H9 (cell line): ENCODE measurements at regions not wholly inside any gene's neighbourhood (a gene's known extent, or its start where the extent isn't known, plus 50 kb on each side); places are given as distances from the start of the nearest gene placed in this dataset.

Source experiments
- DNase-seq: peaks from one replicate; pipeline ENCODE4 v3.0.0-alpha.2; 2017
- H2AFZ ChIP-seq: one replicate; pipeline ENCODE4 v1.6.1; 2013; ENCODE audit warnings: mild to moderate bottlenecking, low read length, control low read depth, moderate library complexity
- H2AK5ac ChIP-seq: 2 replicates; pipeline ENCODE4 v1.6.1; 2013; ENCODE audit warnings: low read length, control low read depth, mixed read lengths; ENCODE audit not compliant: insufficient read length
- H2BK120ac ChIP-seq: one replicate; pipeline ENCODE4 v1.6.1; 2013; ENCODE audit warnings: low read depth, mild to moderate bottlenecking, low read length, control low read depth, inconsistent platforms; ENCODE audit not compliant: poor library complexity, severe bottlenecking
- H2BK12ac ChIP-seq: 2 replicates; pipeline ENCODE4 v1.6.1; 2013; ENCODE audit warnings: low read length, control low read depth, mixed read lengths, low read depth; ENCODE audit not compliant: insufficient read length
- H2BK15ac ChIP-seq: 2 replicates; pipeline ENCODE4 v1.6.1; 2013; ENCODE audit warnings: low read depth, low read length, control low read depth
- H2BK20ac ChIP-seq: one replicate; pipeline ENCODE4 v1.6.1; 2013; ENCODE audit warnings: low read depth, mild to moderate bottlenecking, low read length, control low read depth, inconsistent platforms; ENCODE audit not compliant: poor library complexity, severe bottlenecking
- H2BK5ac ChIP-seq: 2 replicates; pipeline ENCODE4 v1.6.1; 2013; ENCODE audit warnings: low read length, control low read depth, mixed read lengths; ENCODE audit not compliant: insufficient read length
- H3K14ac ChIP-seq: 2 replicates; pipeline ENCODE4 v1.6.1; 2013; ENCODE audit warnings: low read length, control low read depth; ENCODE audit not compliant: insufficient read depth
- H3K18ac ChIP-seq: 2 replicates; pipeline ENCODE4 v1.6.1; 2013; ENCODE audit warnings: low read depth, mild to moderate bottlenecking, mixed read lengths, low read length, control low read depth; ENCODE audit not compliant: insufficient read length
- H3K23ac ChIP-seq: 2 replicates; pipeline ENCODE4 v1.6.1; 2013; ENCODE audit warnings: low read length, control low read depth, mixed read lengths, low read depth; ENCODE audit not compliant: insufficient read length
- H3K23me2 ChIP-seq: 2 replicates; pipeline ENCODE4 v1.6.1; 2013; ENCODE audit warnings: low read depth, mild to moderate bottlenecking, mixed read lengths, low read length, control low read depth; ENCODE audit not compliant: insufficient read length, poor library complexity, severe bottlenecking
- H3K27ac ChIP-seq: 2 replicates; pipeline ENCODE4 v1.5.1; 2013; ENCODE audit warnings: low read length, control low read depth, mixed read lengths, low read depth; ENCODE audit not compliant: insufficient read length
- H3K27me3 ChIP-seq: 2 replicates; pipeline ENCODE4 v1.6.1; 2013; ENCODE audit warnings: low read length, control low read depth, inconsistent platforms; ENCODE audit not compliant: insufficient read depth
- H3K4ac ChIP-seq: 2 replicates; pipeline ENCODE4 v1.6.1; 2013; ENCODE audit warnings: low read depth, mild to moderate bottlenecking, control low read depth, inconsistent platforms, low read length, moderate library complexity
- H3K4me1 ChIP-seq: 2 replicates; pipeline ENCODE4 v1.6.1; 2013; ENCODE audit warnings: low read length, control low read depth, inconsistent platforms; ENCODE audit not compliant: insufficient read depth
- H3K4me2 ChIP-seq: 2 replicates; pipeline ENCODE4 v1.6.1; 2013; ENCODE audit warnings: low read length, control low read depth, mixed read lengths; ENCODE audit not compliant: insufficient read length, insufficient read depth
- H3K56ac ChIP-seq: 2 replicates; pipeline ENCODE4 v1.6.1; 2013; ENCODE audit warnings: low read depth, mild to moderate bottlenecking, mixed read lengths, low read length, control low read depth; ENCODE audit not compliant: insufficient read length
- H3K79me1 ChIP-seq: 2 replicates; pipeline ENCODE4 v1.6.1; 2013; ENCODE audit warnings: low read depth, mild to moderate bottlenecking, moderate library complexity, low read length, control low read depth, inconsistent platforms; ENCODE audit not compliant: insufficient read depth, poor library complexity, severe bottlenecking
- H3K79me2 ChIP-seq: 2 replicates; pipeline ENCODE4 v1.6.1; 2013; ENCODE audit warnings: low read length, control low read depth, inconsistent platforms; ENCODE audit not compliant: insufficient read depth
- H3K9ac ChIP-seq: 2 replicates; pipeline ENCODE4 v1.6.1; 2013; ENCODE audit warnings: low read length, control low read depth, mixed read lengths; ENCODE audit not compliant: insufficient read length; ENCODE audit errors: extremely low read depth
- H3K9me3 ChIP-seq: one replicate; pipeline ENCODE4 v1.6.1; 2013; ENCODE audit warnings: low read depth, low read length, inconsistent platforms; ENCODE audit not compliant: control insufficient read depth
- H3T11ph ChIP-seq: one replicate; pipeline ENCODE4 v1.6.1; 2013; ENCODE audit warnings: mild to moderate bottlenecking, low read length, control low read depth, inconsistent platforms
- H4K20me1 ChIP-seq: one replicate; pipeline ENCODE4 v1.6.1; 2013; ENCODE audit not compliant: control insufficient read depth, insufficient read length, insufficient read depth
- H4K5ac ChIP-seq: 2 replicates; pipeline ENCODE4 v1.6.1; 2013; ENCODE audit warnings: low read depth, mild to moderate bottlenecking, mixed read lengths, low read length, control low read depth; ENCODE audit not compliant: insufficient read length
- H4K8ac ChIP-seq: replicated peaks from 2 replicates; pipeline ENCODE4 v1.6.1; 2013; ENCODE audit warnings: low read length, control low read depth, mixed read lengths, low read depth; ENCODE audit not compliant: insufficient read length
- H4K91ac ChIP-seq: 2 replicates; pipeline ENCODE4 v1.6.1; 2013; ENCODE audit warnings: low read depth, mild to moderate bottlenecking, moderate library complexity, mixed read lengths, low read length, control low read depth; ENCODE audit not compliant: insufficient read length
- H3K27ac Mint-ChIP-seq, 3 experiments: 2 replicates in 2 of 3; 3 replicates in 1 of 3; pipeline ENCODE4 v1.8.0; 2020 to 2021; ENCODE audit warnings: mixed read lengths in 3 of 3, mild to moderate bottlenecking in 1 of 3, moderate library complexity in 1 of 3
- H3K27me3 Mint-ChIP-seq: 2 replicates; pipeline ENCODE4 v1.8.0; 2021; ENCODE audit warnings: low read depth, mild to moderate bottlenecking, moderate library complexity, mixed read lengths
- H3K36me3 Mint-ChIP-seq, 3 experiments: 2 replicates in 2 of 3; 3 replicates in 1 of 3; pipeline ENCODE4 v1.8.0; 2020 to 2021; ENCODE audit warnings: low read depth in 3 of 3, mixed read lengths in 3 of 3; ENCODE audit not compliant: insufficient read depth in 1 of 3
- H3K4me1 Mint-ChIP-seq, 2 experiments: 2 replicates each; pipeline ENCODE4 v1.8.0; 2020; ENCODE audit warnings: mixed read lengths in 2 of 2
- H3K4me3 Mint-ChIP-seq, 2 experiments: 2 replicates in 1 of 2; 3 replicates in 1 of 2; pipeline ENCODE4 v1.8.0; 2020 to 2021; ENCODE audit warnings: mild to moderate bottlenecking in 2 of 2, mixed read lengths in 2 of 2, moderate library complexity in 1 of 2
- H3K9me3 Mint-ChIP-seq, 2 experiments: 2 replicates in 1 of 2; 3 replicates in 1 of 2; pipeline ENCODE4 v1.8.0; 2020; ENCODE audit warnings: mild to moderate bottlenecking in 2 of 2, mixed read lengths in 2 of 2, moderate library complexity in 1 of 2
- WGBS: extraction: QIAGEN DNeasy Blood & Tissue Kit; methylation state at CpG from one replicate; pipeline ENCODE4 v1.1.7; 2013; ENCODE audit warnings: missing lambda C conversion rate, low lambda C conversion rate, mixed read lengths; ENCODE audit not compliant: insufficient read length; ENCODE audit errors: extremely low coverage; 5-methylcytosine and 5-hydroxymethylcytosine counted together
- TF ChIP-seq, protein P1 (sequence below): fragments of 200-600 bp; sonication (generic); conservative IDR thresholded peaks from 3 replicates; pipeline ENCODE4 v1.8.0; 2021; ENCODE audit warnings: antibody characterized with exemption, mild to moderate bottlenecking

DNA sequence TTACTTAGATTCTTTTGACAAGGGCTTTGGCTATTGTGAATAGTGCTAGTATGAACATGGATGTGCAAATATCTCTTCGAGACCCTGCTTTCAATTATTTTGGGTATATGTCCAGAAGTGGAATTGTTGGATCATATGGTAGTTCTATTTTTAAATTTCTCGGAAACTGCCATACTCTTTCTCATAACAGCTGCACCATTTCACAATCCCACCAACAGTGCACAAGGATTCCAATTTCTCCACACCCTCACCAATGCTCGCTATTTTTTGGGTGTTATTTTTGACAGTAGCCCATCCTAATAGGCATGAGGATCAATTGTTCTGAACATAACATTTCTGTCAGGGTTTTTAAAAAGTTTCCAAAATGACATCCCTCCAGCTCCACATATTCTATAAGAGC is 69.2 kb upstream of the ESR1 start:
- Histone ChIP-seq H3K23me2 (no peaks in the 10 kb centered on the region), H3K14ac (no peak overlapping the region), H2BK120ac (no peak overlapping the region), H3K23ac (no peak overlapping the region), H2AFZ (no peak overlapping the region), H3K27me3 (no peaks in the 10 kb centered on the region; the same call in 1 of the 2 replicates), H3K9me3 (no peaks in the 10 kb centered on the region), H3K9ac (no peak overlapping the region), H2BK5ac (no peak overlapping the region), H3K56ac (no peak overlapping the region), H3K27ac (no peak overlapping the region), H3T11ph (no peak overlapping the region), H2BK15ac (no peak overlapping the region), H4K5ac (no peak overlapping the region), H4K91ac (no peak overlapping the region), H2BK20ac (no peak overlapping the region), H4K8ac (no peak overlapping the region), H3K4ac (no peak overlapping the region), H2AK5ac (no peak overlapping the region), H3K79me2 (no peaks in the 10 kb centered on the region), H3K4me1 (no peaks in the 10 kb centered on the region), H4K20me1 (no peaks in the 10 kb centered on the region), H3K79me1 (no peaks in the 10 kb centered on the region), H3K4me2 (no peak overlapping the region), H2BK12ac (no peak overlapping the region), H3K18ac (no peak overlapping the region)
- Mint-ChIP-seq H3K9me3 (no peaks in the 10 kb centered on the region), H3K27ac (no peak overlapping the region), H3K4me1 (no peaks in the 10 kb centered on the region), H3K27me3 (no peaks in the 10 kb centered on the region), H3K4me3 (no peak overlapping the region), H3K36me3 (no peaks in the 10 kb centered on the region)
- no CpG with 5 or more reads among the region's 3 CpGs for WGBS
- TF ChIP-seq, protein P1, sequence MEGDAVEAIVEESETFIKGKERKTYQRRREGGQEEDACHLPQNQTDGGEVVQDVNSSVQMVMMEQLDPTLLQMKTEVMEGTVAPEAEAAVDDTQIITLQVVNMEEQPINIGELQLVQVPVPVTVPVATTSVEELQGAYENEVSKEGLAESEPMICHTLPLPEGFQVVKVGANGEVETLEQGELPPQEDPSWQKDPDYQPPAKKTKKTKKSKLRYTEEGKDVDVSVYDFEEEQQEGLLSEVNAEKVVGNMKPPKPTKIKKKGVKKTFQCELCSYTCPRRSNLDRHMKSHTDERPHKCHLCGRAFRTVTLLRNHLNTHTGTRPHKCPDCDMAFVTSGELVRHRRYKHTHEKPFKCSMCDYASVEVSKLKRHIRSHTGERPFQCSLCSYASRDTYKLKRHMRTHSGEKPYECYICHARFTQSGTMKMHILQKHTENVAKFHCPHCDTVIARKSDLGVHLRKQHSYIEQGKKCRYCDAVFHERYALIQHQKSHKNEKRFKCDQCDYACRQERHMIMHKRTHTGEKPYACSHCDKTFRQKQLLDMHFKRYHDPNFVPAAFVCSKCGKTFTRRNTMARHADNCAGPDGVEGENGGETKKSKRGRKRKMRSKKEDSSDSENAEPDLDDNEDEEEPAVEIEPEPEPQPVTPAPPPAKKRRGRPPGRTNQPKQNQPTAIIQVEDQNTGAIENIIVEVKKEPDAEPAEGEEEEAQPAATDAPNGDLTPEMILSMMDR = no peak
- no peak for DNase-seq
